Choroid plexus epithelial cell (primary cell): ENCODE measurements at regions not wholly inside any gene's neighbourhood (a gene's known extent, or its start where the extent isn't known, plus 50 kb on each side); places are given as distances from the start of the nearest gene placed in this dataset.

ENCODE experiments used
- DNase-seq: peaks from one replicate; pipeline ENCODE4 v3.0.0-alpha.2; 2010; ENCODE audit warnings: low read depth
- H3K4me3 ChIP-seq: 2 replicates; pipeline ENCODE4 v1.5.1; 2011; ENCODE audit warnings: low read depth, mild to moderate bottlenecking, control low read depth, low read length, moderate library complexity
- CTCF ChIP-seq: conservative IDR thresholded peaks from 2 replicates; pipeline ENCODE4 v1.5.1; 2011; ENCODE audit warnings: low read depth, mild to moderate bottlenecking, control low read depth, inconsistent platforms, low read length, moderate library complexity

GRCh38 chr6:137402143-137402680 is 92.0 kb downstream of the OLIG3 start:
- no peak for DNase-seq
- no peak for TF ChIP-seq CTCF
- H3K4me3 ChIP-seq: no peak overlapping the region

GRCh38 chr6:137401088-137401487 is 93.1 kb downstream of the OLIG3 start:
- TF ChIP-seq CTCF: no peak

GRCh38 chr6:137399881-137400443 is 94.2 kb downstream of the OLIG3 start:
- no peak for DNase-seq
- no peak overlapping the region for H3K4me3 ChIP-seq
- no peak for TF ChIP-seq CTCF

More at GRCh38 chr6:137401088-137401487, 93.1 kb downstream of the OLIG3 start:
- no peak overlapping the region for H3K4me3 ChIP-seq
- no peak for DNase-seq

GRCh38 chr6:137395316-137395715 is 98.9 kb downstream of the OLIG3 start:
- DNase-seq: no peak
- H3K4me3 ChIP-seq: no peak overlapping the region
- TF ChIP-seq CTCF: no peak

GRCh38 chr6:137391061-137391814 is 103.0 kb downstream of the OLIG3 start:
- no peak for TF ChIP-seq CTCF
- no peak for DNase-seq
- H3K4me3 ChIP-seq: no peak overlapping the region

GRCh38 chr6:137390334-137390733 is 103.9 kb downstream of the OLIG3 start:
- TF ChIP-seq CTCF: no peak
- DNase-seq: no peak
- H3K4me3 ChIP-seq: no peak overlapping the region
